ENCODE measurements at regions not wholly inside any gene's neighbourhood (a gene's known extent, or its start where the extent isn't known, plus 50 kb on each side); places are given as distances from the start of the nearest gene placed in this dataset.

- H3K36me3 ChIP-seq = no peaks in the 10 kb centered on the region
- H3K27me3 ChIP-seq (ENCODE audit: insufficient read depth, low read depth, severe bottlenecking) = no peaks in the 10 kb centered on the region
- no peak overlapping the region for H3K27ac ChIP-seq
- TF ChIP-seq, protein P1, sequence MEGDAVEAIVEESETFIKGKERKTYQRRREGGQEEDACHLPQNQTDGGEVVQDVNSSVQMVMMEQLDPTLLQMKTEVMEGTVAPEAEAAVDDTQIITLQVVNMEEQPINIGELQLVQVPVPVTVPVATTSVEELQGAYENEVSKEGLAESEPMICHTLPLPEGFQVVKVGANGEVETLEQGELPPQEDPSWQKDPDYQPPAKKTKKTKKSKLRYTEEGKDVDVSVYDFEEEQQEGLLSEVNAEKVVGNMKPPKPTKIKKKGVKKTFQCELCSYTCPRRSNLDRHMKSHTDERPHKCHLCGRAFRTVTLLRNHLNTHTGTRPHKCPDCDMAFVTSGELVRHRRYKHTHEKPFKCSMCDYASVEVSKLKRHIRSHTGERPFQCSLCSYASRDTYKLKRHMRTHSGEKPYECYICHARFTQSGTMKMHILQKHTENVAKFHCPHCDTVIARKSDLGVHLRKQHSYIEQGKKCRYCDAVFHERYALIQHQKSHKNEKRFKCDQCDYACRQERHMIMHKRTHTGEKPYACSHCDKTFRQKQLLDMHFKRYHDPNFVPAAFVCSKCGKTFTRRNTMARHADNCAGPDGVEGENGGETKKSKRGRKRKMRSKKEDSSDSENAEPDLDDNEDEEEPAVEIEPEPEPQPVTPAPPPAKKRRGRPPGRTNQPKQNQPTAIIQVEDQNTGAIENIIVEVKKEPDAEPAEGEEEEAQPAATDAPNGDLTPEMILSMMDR (IDR thresholded peaks at IDR 0.05; ENCODE audit: low read depth, low read length) = no peak
- no peaks in the 10 kb centered on the region for H3K9me3 ChIP-seq (ENCODE audit: severe bottlenecking)
- no peak for DNase-seq
- no peak overlapping the region for H3K4me3 ChIP-seq (ENCODE audit: low read depth, low read length)
Observed at GRCh38 chr12:131383741-131384543, 326.9 kb upstream of the SFSWAP start.

DNA sequence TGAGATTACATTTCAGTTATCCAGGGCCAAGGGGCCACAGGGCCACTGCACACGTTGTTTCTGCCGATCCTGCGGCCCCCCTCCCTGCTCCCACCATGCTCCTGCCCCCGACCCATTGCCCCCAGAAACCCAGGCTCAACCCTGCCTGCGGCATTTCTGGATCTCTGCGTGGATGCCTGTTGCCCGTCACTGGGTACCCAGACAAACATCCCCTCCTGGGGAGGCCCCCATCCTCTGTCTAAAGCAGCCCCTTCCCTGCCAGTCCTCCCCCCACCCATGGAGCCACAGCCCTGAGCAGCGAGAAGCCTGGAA lies 326.4 kb upstream of the SFSWAP start:
- no peak overlapping the region for H3K27ac ChIP-seq
- no peak overlapping the region for H3K4me3 ChIP-seq (ENCODE audit: low read depth, low read length)
- H3K9me3 ChIP-seq (ENCODE audit: severe bottlenecking) = no peaks in the 10 kb centered on the region
- H3K27me3 ChIP-seq (ENCODE audit: insufficient read depth, low read depth, severe bottlenecking) = no peaks in the 10 kb centered on the region
- no peak for DNase-seq
- TF ChIP-seq, protein P1 (IDR thresholded peaks at IDR 0.05; ENCODE audit: low read depth, low read length) = no peak
- no peaks in the 10 kb centered on the region for H3K36me3 ChIP-seq

- no peaks in the 10 kb centered on the region for H3K36me3 ChIP-seq
- DNase-seq = no peak
- H3K4me3 ChIP-seq (ENCODE audit: low read depth, low read length) = no peak overlapping the region
- TF ChIP-seq, protein P1 (IDR thresholded peaks at IDR 0.05; ENCODE audit: low read depth, low read length) = no peak
- no peaks in the 10 kb centered on the region for H3K9me3 ChIP-seq (ENCODE audit: severe bottlenecking)
- no peaks in the 10 kb centered on the region for H3K27me3 ChIP-seq (ENCODE audit: insufficient read depth, low read depth, severe bottlenecking)
- H3K27ac ChIP-seq = no peak overlapping the region
Observed at GRCh38 chr12:131385313-131386166, 325.4 kb upstream of the SFSWAP start.

DNA sequence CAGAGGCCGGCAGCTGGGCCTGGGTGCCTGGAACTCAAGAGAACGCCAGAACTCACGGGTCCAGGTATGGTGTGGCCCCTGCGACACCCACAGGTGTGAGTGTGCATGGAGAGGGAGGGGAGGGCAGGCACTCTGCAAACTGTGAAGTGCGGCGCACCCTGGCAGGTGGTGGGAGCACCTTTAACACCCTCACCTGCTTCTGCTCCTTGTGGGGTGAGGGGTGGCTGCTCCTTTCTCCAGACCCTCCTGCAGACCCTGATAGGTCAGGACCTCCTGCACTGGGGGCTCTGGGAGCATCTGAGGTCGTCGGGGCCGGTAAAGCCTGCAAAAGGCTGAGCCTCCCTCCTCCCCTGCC lies 324.7 kb upstream of the SFSWAP start:
- Histone ChIP-seq H3K36me3 (no peaks in the 10 kb centered on the region), H3K9me3 (ENCODE audit: severe bottlenecking) (no peaks in the 10 kb centered on the region), H3K27me3 (ENCODE audit: insufficient read depth, low read depth, severe bottlenecking) (no peaks in the 10 kb centered on the region), H3K27ac (no peak overlapping the region), H3K4me3 (ENCODE audit: low read depth, low read length) (no peak overlapping the region)
- DNase-seq = no peak
- TF ChIP-seq, protein P1 (IDR thresholded peaks at IDR 0.05; ENCODE audit: low read depth, low read length) = no peak

DNA sequence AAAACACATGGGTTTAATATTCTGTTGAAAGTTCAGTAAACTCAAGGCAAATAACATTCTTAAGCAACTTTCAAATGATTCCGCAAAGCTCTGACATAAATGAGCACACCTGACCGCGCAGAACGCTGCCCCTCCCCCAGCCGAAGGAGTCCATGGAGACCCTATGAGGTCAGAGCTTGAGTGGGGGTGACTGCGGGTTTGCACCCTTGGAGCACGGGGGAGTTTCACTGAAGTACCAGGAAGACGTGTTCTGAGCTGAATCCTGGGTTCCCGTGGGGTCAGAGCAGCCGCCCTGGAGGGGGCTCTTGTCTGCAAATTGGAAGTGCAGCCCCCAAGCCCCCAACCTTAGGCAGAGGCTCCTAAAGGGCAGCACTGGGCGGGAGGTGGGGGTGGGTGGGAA lies 324.1 kb upstream of the SFSWAP start:
- H3K27me3 ChIP-seq (ENCODE audit: insufficient read depth, low read depth, severe bottlenecking) = no peaks in the 10 kb centered on the region
- H3K27ac ChIP-seq = no peak overlapping the region
- TF ChIP-seq, protein P1 (IDR thresholded peaks at IDR 0.05; ENCODE audit: low read depth, low read length) = no peak
- no peaks in the 10 kb centered on the region for H3K9me3 ChIP-seq (ENCODE audit: severe bottlenecking)
- no peak for DNase-seq
- H3K4me3 ChIP-seq (ENCODE audit: low read depth, low read length) = no peak overlapping the region
- no peaks in the 10 kb centered on the region for H3K36me3 ChIP-seq
